GM18867 (cell line): ENCODE measurements at regions not wholly inside any gene's neighbourhood (a gene's known extent, or its start where the extent isn't known, plus 50 kb on each side); places are given as distances from the start of the nearest gene placed in this dataset.
"Not testable (repeated sequence)": the region's sequence is repeated elsewhere in the genome, so short reads cannot be mapped to it uniquely, and the experiment has no call there.

Experiments
- ATAC-seq: cut with Tn5 transposase; IDR thresholded peaks from one replicate; pipeline ENCODE4 v1.9.1; 2021; ENCODE audit warnings: mild to moderate bottlenecking, moderate library complexity; ENCODE audit not compliant: unreplicated experiment

DNA sequence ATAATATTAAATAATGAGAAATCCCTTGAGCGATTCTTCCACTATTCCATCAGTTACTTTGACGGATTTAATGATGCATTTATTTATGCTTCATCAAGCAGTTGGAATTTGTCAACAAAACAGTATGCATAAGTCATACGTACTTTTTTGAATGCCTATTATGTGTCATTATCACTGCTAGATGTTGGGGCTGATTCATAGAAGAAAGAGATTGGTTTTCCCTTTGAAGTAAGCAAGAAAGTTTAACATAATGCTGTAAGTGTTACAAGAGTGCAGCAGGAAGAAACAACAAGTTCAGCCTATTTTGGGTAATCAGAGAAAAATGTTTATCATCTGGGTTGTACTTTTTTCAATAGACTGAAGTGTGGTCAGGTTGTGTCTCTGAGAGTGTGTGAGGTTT, 121.2 kb upstream of the RANBP3L start:
- ATAC-seq = no peak

DNA sequence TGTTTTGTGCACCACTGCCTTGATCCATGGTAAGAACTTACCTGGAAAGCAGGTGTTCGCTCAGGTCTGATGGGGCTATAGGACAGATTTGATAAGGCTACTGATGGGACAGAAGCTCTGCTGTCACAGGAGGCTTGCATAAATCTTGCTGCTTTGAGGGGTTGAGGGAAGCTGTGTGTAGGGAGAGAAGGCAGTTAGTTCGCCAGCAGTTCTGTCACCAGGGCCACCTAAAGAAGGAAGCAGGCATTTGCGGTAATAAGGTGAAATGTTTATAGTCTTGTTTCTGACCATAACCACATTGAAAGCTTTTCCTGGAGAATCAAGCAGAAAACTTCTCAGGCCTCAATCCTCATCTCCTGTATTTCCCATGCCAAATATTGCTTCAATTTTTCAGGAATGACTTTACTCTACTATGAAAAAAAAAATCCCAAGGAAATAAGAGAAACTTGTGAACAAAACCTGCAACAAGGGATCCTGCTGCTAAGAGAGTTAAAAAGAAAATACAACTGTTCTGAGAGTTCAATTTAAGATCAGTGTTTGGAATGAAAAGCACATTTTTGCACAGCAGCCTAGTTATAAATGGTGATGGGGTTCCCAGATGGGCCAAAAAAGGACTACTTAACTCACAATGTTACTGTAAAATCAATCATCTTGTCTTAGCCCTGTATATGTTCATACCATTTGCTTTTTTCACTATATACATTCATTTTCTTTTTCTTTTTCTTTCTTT, 122.0 kb upstream of the RANBP3L start:
- ATAC-seq = peak; percentile 54

- not testable (repeated sequence) for ATAC-seq
These were observed 124.4 kb upstream of the RANBP3L start for GRCh38 chr5:36426070-36426469.

DNA sequence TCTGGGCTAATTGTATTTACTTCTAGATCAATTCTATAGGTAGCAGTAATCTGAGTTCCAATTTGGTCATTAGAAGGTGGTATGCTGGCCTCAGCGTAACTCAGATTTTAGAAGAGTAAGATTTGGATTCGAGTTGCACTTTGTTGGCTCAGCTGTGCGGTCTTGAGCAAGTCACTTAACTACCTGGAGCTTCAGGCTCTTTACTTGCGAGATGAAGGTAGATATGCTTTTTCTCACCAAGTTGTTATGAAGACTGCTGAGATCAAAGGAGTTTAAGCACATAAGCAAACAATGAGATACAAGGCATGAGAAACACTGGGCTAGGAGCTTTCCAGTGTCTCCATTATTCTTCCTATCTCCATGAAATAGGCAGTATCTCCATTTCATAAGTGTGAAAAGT, 133.8 kb upstream of the RANBP3L start:
- no peak for ATAC-seq

DNA sequence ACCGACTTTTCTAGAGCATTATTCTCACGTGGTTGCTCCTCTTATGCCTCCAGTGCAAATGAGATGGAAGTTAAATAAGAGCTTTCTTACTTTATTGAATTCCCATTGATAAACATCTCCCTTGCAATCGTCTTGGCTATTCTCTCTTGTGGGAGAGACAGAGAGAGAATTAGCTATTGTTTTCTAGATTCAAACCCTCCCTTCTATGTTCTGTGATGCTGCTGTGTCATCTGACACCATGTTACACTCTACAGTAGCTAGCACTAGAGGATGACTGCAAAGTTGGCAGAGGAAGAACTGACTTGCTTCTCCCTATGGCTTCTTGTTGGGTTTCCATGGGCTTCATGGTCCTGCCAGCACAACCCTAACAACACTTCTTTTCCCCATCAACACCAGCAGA, 134.6 kb upstream of the RANBP3L start:
- ATAC-seq = no peak

DNA sequence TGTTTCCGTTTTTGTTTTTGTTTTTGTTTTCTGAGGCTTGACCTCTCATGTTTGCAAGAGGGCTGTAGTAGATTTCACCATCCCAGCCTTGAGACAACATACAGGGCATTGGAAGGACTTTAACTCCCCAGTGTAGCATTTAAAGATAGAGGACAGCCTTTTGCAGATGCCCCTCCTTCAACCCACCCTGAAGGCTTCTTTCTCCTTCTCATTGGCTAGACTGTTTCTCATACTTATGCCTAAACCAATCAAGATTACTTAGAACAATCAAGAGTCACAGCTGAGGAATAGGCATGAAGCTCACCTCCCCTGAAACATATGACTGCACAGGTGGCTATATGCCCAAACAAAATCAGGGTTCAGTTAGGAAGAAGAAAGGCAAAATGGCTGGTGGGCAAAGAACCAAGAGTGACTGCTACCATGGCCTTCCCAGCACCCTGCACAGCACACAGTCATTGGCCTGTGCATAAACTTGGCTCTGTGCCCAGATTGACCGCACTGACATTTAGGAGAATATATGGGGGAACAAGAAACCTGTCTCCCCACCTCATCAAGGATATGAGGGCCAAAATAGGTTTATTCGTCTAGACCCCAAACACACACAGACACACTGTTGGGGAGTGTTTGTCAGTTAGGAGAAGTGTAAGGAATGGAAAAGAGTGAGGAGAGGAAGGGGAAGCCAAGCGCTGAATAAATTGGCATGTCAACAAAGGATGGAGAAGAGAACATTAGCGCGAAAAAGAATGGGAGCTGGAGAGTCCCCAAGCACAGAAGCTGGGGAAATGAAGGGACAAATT, 137.3 kb upstream of the RANBP3L start:
- ATAC-seq = no peak

DNA sequence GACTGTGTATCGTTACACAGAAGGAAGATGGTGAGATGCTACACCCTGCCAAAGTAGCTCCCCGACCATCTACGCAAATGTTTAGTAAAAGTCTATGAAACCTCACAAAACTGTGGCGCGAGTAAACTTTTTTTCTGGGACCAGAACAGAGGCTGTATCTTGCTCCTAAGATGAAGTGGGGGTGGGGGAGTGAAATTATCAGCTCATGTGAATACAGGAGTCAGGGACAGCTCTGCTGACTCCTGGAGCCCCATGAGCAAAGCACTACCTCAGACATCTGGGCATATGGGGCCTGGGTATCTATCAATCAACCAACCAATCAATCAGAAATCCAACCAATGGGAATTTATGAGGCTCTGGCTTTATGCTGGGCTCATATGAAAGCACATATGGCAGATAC, 138.6 kb upstream of the RANBP3L start:
- ATAC-seq = no peak

- no peak for ATAC-seq
These were observed 139.6 kb upstream of the RANBP3L start for GRCh38 chr5:36441280-36441679.

DNA sequence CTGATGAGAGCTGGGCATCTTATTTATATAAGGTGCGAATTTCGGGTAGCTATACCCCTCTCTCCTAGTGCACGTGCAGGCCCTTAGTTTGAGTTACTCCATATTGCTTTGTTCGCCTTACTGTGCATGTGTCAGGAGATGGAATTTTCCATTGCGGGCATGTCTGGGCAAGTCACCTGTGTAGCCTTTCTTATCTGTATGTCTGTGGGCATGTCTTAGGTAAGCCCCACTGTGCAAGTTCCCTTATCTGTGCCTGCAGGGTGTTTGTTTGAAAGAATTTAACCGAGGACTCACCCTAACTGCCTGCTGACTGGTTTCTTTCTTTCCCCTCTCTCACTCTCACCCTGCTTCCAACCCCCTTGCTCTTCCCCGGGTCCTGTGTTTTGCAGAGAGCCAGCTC, 140.7 kb upstream of the RANBP3L start:
- ATAC-seq = no peak

DNA sequence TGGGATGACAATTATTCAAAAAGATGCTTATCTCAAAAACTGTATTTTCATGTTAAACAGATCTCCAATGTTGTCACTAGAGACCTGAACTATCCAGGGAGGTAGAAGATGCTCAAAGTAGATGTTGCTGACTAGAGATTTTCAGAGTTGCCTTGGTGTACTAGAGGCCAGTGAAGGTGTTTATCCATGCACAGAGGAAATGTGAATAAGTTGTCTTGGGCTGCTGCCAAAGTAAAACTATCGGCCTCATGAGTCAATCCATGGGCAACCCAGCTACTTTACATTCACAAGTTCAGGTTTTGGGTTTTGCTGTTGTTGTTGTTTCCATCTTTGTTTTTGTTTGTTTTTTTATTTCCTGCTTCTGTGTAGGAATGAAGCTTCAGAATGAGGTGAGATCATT, 141.1 kb upstream of the RANBP3L start:
- no peak for ATAC-seq

DNA sequence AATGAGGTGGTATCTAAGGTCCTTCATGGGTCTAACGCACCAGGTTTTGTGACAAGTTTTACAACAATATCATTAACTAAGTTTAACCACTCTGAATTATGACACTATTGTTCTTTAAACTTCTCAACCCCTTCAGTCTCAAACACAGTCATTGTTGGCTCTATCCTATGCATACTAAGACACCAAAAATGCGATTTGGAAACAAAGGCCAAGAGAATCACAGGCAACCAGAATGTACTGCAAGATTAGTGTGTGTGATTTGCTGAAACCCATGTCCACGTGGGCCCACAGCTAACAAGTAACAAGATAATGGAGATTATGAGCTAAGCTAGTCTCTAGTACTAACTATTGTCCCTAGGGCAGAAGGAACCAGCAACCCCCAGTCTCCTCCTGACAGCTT, 142.2 kb upstream of the RANBP3L start:
- no peak for ATAC-seq

DNA sequence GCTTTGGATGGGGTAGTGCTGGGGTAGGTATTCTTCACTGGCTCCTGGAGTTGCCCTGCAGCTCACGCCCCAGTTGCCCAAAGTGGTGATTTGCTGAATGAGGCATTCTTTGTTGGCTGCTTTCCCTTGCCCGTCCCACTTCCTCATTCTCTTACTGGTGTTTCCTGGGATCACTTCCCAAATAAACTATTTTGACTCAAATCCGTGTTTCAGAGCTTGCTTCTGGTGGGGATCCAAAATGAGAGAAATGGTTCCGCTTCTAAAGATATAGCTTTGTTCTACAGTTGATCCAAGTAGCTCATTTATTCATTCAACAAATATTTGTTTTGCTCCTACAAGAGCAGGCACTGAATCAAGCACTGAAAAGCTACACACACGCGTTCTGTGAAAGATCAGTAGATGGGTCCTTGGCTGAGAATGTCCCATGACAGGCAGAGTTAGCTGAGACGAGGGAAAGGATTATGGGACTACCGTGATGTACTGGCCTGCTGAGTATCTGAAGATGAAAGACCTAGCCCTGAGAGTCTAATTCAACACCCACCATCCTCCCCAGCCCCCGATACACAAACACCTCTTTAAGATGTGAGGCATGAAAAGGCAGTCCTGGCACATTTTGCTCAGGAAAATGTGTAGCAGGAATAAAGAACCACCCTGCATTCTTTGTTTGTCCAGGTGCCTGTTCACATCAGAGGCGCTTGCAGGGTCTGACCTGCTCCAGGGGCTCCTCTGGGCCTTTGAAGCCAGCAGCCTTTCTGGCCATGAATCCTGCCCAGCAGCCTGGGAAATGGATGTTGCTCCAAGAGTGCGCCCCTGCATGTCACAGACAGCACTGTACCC, 143.1 kb upstream of the RANBP3L start:
- no peak for ATAC-seq

- no peak for ATAC-seq
These were observed 146.1 kb upstream of the RANBP3L start for GRCh38 chr5:36447776-36448175.

DNA sequence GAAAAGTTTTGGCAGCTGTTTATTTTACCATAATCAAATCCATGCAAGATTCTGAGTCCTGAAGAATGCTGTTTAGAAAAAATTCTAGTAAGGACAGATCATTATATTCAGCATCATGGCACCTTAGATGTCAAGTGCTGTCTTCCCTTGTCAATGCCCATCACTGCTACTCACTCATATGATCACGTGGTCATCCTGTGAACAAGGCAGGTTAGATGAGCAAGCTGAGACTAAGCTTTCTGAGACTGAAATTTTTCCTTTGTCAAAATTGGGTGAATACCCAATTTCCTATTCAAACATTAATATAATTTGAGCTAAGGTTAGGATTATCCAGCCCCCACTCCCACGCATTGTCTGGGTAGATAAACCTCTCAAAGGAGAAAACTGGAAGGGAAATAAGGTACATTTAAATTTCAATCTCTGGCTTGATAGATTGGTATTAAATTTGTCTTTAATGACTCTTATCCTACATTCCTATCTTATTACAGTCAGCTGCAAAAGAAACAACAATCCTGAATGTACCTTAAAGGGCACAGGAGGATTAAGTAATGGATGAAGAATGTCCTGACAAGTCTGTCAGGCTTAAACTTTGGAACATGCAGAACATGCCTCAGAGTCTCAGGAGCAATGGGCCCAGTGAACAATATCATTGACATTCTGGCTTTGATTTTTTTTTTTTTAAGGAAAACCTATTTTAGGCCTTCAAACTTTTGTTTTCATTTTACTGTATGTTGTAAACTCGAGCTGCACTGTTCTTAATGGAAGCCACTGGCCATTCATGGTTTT, 148.7 kb upstream of the RANBP3L start:
- no peak for ATAC-seq

- no peak for ATAC-seq
These were observed 150.8 kb upstream of the RANBP3L start for GRCh38 chr5:36452424-36453006.

DNA sequence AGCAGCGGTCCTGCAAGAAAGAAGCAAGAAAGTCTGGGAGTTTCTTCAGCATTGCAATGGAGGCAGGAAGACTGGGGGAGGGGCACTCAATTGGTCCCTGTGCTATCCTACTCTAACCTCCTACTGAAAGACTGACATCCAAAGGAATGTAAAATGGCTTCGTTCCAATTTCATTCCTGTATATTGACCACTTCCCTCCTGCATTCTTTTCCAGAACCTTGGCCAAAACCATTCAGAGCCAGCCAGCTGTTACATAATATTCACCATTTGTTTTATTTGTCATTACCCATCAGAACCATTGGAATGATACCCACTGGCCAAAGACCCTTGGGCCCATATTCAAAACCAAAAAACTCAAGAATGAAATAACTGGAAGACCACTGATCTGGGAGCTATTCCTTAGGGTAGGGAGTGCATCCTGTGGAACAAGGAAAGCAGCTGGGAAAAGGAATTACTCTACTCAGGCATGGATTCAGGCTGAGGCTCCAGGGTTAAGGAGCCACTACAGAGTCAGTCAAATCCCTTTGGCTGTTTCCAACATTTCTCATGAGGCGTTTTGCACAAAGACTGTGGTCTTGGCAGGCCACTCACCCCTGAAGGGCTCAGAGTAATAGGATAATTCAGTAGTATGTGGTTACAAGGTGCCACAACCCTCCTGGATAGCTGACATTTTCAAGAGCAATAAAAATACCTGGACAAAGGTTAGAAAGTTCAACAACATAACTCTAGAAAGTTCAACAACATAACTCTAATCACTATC, 148.7 kb upstream of the SLC1A3 start:
- ATAC-seq = no peak

- ATAC-seq = no peak
These were observed 147.7 kb upstream of the SLC1A3 start for GRCh38 chr5:36458746-36459145.

DNA sequence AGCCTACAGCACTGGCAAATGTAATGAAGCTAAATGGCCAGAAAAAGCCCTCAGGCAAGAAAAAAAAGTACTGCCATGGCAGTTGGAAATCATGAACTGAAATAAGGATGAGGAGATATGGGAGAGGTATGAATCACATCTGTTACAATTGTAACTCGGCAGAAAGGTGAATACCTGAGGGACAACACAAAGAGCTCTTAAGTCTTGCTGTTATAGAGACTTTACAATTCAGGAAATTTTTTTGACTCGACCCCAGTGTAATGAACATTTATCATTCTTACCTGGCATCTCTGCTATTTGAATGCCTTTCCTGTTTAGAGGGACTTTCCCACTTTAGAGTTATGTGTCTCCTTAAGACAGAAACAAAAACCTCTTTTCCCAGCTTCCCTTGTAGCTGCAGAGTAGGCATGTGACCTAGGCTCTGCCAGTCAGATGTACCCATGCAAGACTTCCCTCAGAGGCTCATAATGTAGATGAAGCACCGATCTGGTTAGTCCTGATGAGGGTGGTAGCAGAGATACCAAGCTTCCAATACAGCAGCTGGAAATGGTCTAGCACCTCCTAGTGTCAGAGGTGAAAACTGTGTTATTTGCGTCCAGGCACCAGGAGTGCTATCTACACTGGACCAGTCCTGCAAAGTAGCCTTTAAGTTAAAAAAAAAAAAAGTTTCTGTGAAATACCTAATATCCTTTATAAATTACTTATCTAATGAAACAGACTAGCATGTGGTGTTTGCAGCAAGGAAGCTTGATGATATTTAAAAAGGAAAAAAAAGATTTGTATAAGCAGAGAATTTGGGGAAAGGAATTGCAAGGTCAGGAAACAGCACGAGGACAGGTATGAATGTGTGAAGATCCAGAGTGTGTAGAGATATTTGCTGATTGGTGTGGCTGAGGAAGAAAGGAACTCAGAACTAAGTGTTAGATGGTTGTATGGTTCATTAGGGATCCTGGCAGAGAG, 146.9 kb upstream of the SLC1A3 start:
- ATAC-seq = peak; percentile 48
